NCI-H1694 (cell line): ENCODE measurements at regions not wholly inside any gene's neighbourhood (a gene's known extent, or its start where the extent isn't known, plus 50 kb on each side); places are given as distances from the start of the nearest gene placed in this dataset.

Source experiments
- DNase-seq: peaks from one replicate; lab custom pipeline; 2025; lab: John Stamatoyannopoulos, UW

DNA sequence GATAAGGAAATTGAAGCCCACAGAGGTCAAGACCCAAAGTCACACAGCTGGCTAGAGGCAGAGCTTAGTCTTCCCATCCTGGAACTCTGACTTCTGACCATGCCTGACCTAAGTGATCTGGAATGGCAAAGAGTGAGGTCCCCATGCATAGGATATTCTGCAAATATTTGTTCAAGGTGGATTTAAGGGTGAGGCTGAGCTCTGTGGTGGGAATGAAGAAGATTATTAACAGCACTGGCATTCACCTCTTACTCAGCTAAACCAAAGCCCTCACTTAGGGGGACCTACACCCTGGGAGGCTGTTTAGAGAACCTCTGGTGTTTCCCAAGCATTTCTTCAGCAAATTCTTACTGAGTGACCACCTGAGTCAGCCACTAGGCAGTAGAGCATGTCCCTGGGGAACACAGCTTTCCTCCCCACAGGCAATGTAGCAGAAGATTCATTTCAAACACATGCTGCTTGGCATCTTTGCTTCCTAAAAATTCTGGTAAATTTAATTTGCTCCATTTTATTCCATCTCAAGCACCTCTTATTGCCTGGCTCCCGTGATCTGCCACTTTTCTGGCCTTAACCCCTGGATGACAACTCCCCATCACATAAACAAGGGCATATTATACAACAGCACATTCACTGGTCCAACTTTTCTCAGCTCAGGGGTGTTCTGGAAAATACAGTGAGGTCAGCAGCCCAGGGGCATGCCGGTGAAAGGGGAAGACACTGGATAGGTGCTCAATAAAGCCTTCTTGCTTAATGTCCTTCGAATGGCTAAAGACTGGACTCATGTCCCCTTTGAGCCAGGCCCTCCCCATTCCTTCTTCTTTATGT lies 176.0 kb downstream of the ABHD5 start:
- no peak for DNase-seq

DNA sequence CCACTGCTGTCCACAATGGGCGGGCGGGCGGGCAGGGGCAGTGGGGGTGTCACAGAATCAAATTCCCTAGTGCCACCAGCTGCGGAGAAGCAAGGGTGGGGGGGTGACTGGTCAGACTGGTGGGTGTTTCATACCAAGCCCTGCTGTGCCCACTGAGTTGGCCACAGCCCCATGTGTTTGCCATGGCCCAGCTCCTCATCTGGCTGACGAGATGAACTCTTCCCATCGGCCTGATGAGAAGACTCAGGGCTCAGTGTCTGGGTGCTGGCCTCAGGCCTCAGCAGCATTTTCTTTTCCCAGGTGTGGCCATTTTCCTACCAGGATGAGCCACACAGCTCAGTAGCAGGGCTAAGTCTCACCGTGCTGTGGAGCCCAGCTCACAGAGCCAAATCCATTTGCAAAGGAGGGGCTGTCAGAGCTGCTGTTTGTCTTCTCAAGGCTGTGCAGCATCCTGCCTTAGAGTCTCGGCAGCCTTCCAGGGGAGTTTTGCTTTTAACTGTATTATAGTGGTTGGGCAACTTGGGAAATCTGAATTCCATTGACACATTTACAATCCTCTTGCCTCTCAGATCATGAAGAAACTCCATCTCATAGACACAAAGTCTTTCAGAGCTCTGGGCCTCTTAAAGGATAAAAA lies 176.8 kb downstream of the ABHD5 start:
- DNase-seq = no peak

DNA sequence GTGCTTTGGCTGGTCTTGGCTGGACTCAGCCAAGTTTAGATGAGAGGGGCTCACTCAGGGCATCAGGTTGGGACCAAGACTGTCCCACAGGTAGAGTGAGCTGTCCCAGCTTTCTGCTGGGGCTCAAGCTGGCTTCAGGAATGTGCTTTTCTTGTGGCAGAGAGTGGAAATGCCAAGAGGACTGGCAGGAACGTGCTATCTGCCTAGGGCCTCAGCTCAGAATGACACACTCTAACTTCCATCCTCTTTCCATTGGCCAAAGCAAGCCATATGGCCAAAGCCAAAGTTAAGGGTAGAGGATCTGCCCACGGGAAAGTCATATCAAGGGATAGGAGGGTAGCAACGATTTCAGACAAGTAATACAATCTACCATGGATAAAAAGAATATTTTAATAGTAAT lies 178.8 kb downstream of the ABHD5 start:
- no peak for DNase-seq

DNA sequence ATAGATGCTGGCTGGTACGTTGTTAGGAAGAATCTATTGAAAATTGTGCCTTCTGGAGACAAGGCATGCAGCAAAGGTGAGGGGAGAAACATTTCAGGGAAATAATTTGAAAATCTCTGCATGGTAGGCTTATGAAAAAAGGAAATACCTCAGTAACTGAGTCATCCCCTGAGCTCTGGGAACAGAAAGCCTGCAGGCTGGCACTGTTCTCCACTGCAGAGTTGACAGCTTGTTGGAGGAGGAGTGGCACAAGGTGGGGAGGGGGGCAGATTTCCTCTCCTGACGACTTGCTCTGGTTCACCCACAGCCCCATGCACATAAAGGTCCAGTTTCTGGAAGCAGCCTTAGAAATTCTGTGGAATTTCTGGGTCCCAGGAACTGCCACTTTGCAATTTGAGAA lies 179.4 kb downstream of the ABHD5 start:
- no peak for DNase-seq

GRCh38 chr3:43870844-43871626 lies 180.3 kb downstream of the ABHD5 start:
- no peak for DNase-seq

DNA sequence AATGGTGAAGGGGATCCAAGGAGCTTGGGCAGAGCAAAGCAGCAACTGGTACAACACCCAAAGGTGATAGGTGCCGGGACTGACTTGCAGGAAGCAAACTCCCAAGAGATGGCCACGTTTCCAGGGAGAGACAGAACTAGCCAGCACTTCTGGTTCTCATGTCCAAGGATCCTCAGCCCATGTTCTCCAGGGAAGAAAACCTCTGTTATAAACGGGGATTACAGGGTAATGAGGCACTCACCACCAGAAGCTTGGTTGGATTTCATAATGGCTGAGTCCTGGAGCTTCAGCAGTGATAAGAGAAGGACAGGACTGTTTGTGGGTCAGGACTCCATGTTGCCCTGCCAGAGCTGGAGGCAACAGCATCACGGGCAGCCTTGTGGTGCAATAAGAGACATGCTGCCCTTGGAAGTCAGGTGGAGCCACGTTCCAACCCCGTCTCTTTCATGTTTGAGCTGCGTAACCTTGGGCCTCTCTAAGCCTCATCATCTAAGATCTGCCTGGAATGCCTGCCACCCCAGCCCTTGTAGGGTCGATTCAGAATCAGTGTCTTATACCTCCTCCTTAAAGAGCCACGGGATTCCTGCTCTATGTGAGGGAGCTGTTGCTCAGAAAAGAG lies 181.0 kb downstream of the ABHD5 start:
- no peak for DNase-seq

DNA sequence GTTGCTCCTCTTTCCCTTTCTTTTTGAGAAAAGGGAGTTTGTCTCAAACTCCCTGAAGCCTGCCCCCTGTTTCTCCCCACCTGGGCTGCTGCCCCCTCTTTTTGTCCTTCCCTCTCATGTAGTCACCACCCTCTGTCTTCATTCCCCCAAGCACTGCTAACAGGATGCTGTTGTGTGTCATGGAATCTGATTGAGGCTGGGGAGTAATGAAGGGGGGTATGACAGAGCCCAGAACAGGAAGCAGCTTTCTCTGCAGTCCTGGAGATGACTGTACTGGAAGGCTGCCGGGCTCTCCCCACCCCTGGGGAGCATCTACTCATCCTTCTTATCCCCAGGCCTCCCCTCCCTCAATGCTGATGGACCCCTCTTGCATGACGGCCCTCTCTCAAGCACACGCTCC lies 181.6 kb downstream of the ABHD5 start:
- no peak for DNase-seq

DNA sequence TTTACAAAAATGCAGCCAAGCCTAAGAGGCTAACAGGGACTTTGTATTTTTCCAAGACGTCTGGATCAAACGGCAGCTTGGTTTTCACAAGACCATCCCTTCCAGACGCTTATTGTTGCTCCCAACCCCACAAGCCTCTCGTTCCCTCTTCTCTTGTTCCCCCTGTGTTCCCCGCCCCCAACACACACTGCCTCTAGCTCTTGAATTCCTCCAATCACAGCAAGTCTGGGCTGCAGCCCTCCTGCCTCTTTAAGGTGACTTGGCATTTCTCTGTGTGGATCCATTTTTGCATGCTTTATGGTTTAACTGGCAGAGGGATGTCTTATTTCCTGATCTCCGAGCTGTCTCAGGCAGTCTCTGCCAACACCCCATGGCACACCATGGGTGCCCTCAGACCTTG lies 182.2 kb downstream of the ABHD5 start:
- no peak for DNase-seq

DNA sequence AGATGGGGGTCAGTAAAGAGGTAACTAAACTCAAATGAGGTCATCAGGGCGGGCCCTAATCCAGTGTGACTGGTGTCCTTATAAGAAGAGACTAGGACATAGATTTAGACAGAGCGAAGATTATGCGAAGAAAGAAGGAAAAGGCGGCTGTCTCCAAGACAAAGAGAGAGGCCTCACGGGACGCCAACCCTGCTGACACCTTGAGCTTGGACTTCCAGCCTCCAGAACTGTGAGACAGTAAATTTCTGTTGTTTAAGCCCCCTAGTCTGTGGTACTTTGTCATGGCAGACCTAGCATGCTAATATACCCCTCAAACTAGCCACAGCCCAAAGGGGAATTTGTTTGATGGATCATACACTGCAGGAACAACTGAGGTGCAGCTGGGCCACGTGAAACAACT lies 183.0 kb downstream of the ABHD5 start:
- no peak for DNase-seq

DNA sequence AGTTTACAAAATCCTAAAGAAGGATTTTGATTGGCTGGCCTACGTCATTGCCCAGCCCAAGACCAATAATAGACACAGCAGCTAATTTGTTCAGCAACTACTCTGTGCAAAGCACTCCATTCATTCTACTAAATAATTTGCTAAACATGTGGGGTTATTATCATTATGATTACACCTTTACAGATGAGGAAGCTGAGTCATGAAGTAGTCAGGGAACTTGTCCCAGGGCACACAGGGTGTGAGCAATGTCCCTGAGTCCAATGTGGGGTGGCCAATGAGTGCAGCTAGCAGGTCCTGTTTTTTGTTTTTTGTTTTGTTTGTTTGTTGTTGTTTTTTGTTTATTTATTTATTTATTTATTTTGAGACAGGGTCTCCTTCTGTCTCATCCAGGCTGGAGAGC lies 183.6 kb downstream of the ABHD5 start:
- no peak for DNase-seq

DNA sequence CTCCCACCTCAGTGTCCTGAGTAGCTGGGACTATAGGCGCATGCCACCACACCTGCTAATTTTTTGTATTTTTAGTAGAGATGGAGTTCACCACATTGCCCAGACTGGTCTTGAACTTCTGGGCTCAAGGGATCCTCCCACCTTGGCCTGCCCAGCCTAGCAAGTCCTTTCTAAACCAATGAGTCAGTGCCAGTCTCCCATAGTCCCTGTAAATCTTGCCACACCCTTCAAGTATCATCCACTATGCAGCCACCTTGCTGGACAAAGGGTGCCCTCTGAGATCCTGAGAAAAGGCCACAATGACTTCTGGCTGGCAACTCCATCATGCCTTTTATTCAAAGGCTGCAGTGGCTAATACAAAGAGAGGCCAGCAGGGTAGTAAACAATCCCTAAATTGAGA lies 184.0 kb downstream of the ABHD5 start:
- no peak for DNase-seq

DNA sequence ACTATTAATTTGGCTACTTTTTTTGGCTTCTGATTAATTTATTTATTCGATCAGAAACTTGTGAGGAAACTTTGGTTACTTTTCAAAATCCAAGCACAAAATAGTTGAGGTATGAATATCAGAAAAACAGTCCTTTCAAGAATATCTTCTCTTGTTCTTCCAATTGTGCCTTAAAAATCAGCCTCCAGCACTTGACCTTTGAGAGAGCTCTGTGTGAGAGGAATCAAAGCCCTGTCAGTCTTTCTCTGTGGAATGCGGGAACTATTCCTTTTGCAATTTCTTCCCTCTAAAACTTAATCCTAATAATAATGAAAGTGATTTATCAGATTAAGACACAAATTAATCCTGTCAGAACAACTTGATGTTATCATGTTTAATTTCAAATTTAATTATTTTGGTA lies 185.9 kb downstream of the ABHD5 start:
- no peak for DNase-seq

DNA sequence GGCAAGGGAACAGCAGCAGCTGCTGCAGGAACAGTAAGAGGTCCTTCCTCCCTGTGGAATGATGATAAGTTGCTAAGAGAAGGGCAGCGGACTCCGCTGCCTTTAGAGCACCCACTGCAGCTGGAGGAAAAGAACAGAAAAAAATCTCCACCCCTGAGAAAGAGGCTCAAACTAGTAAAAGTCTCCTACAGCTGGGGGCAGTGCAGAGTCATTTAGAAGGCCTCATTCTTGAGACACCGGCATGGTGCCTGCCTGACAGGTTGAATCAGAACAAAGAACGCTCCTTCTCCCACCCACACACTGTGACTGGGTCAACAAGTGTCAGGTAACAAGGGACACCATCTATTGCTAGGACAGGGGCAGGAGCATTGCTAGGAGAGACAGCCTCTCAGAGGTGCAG lies 188.4 kb downstream of the ABHD5 start:
- no peak for DNase-seq

- DNase-seq = no peak
These were observed 192.4 kb downstream of the ABHD5 start for GRCh38 chr3:43882976-43883680.

- DNase-seq = no peak
These were observed 193.1 kb downstream of the ABHD5 start for GRCh38 chr3:43883729-43884396.

- no peak for DNase-seq
These were observed 193.8 kb downstream of the ABHD5 start for GRCh38 chr3:43884581-43884980.

GRCh38 chr3:43885908-43886618 lies 195.3 kb downstream of the ABHD5 start:
- DNase-seq = no peak

- no peak for DNase-seq
These were observed 201.3 kb downstream of the ABHD5 start for GRCh38 chr3:43892061-43892460.

- DNase-seq = peak; percentile 55
These were observed 201.8 kb downstream of the ABHD5 start for GRCh38 chr3:43892526-43892925.

- DNase-seq = no peak
These were observed 203.0 kb downstream of the ABHD5 start for GRCh38 chr3:43893727-43894126.
